Hematopoietic multipotent progenitor cell treated with erythropoietin and hydrocortisone succinate and interleukin-3 and kit ligand, for 15 days (in vitro differentiated cells): ENCODE measurements at regions not wholly inside any gene's neighbourhood (a gene's known extent, or its start where the extent isn't known, plus 50 kb on each side); places are given as distances from the start of the nearest gene placed in this dataset.

Source experiments
- DNase-seq: peaks from one replicate; pipeline ENCODE4 v3.0.0-alpha.2; 2015; ENCODE audit warnings: low spot score

- DNase-seq: no peak
Measured at GRCh38 chr12:65598688-65599087, 225.6 kb upstream of the HMGA2 start.

GRCh38 chr12:65602253-65602609, 222.1 kb upstream of the HMGA2 start:
- DNase-seq: no peak

DNA sequence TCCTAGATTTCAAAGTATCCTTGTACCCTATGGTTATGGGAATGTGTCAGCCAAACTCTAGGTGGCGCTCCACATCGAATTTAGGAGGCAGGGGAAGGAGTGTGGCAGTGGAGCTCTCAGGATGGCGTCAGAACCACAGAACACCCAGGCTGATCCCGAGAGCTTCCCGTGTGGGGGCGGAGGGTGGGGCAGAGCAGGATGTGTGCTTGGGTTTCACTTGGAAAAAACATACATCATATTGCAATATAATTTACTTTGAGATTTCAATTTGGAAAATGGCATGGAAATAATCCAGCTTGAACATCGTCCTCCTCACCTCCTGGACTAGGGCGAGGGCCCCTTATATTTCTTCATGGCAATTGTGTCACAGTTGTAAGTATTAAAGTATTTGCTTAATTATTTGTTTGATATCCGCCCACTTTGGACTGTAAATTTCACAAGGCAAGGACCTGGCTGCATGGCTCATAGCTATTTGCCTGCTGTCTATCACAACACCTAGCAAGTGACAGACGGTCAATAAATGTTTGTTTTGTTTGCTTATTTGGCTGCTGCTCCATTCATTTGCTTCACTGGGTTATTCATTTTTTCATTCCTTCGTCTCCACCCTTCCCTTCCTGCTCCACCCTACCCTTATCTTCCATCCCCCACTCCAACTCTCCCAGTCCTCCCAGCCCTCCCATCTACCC, 221.5 kb upstream of the HMGA2 start:
- peak; percentile 46 for DNase-seq

DNA sequence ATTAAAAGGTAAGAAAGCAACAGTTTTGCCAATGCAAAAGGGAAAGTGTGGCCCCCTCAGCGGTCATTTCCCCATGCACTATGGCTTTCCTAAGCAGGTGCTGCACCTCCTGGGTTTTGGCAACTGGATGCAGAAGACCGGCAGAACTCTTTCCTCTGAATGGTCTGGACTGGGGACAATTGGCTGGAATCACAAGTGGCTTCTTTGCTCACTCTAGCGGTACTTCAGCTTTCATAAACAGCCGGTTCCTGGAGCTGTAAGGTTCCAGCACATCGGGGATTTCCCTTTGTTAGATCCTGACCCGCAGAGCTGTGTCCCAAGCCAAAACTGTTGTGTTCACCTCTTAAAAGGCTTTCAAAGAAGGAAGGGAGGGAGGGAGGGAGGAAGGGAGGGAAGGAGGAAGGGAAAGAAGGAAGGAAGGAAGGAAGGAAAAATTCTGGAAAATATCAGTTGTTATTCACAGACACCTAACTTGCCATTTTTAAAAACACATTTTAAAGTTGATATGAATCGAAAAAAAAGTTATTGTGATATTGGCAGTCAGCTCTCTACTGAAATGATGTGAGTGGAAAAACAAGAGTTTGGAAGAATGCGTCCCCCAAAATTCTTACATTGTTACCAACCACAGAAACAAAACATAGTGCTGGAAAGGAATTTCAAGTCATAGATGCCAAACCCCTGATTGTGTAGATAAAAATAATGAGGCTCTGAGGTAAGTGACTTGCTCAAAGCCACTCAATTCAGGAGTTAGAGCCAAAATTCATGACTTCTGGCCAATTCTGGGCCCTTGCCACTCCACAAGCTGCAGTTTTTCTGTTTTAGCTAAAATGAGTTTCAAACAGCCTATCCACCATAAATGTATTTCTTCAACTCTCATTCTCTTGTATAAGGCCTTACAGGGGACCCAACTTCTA, 220.6 kb upstream of the HMGA2 start:
- no peak for DNase-seq

GRCh38 chr12:65605019-65605418, 219.3 kb upstream of the HMGA2 start:
- DNase-seq: no peak

DNA sequence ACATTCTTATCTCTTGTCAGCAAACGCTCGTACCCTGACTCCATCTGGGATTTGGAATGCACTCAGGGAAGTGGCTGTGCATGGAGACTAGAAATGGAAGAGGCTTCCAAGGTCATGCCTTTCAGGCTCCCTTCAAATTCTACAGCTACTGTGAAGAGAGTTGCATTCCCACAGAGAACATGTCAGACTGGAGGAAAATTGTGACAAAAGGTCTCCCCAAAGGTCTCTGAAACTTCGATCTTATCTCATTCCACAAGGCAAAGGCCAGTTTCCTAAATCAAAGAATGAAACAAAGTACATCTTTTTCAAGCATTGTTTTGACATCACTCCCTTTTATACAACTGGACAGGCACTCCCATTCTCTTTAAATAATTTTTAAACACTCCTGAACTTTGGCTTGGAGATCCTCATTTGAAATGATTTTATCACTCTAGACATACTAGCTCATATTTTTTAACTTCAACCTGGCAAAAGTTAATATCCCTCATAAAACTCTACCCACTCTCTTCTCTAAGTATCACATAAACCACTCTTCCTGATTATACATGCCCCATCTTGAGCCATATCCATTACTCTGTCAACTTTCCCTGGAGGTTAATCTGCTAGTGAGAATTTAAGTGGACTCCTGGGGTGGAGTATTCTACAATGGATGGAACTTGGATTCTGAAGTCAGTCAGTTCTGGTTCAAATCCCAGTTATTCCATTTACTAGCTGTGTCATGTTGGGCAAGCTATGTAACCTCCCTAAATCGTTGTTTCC, 218.1 kb upstream of the HMGA2 start:
- DNase-seq: no peak

- no peak for DNase-seq
Measured at GRCh38 chr12:65607401-65607841, 216.9 kb upstream of the HMGA2 start.

- no peak for DNase-seq
Measured at GRCh38 chr12:65608319-65608916, 215.9 kb upstream of the HMGA2 start.

DNA sequence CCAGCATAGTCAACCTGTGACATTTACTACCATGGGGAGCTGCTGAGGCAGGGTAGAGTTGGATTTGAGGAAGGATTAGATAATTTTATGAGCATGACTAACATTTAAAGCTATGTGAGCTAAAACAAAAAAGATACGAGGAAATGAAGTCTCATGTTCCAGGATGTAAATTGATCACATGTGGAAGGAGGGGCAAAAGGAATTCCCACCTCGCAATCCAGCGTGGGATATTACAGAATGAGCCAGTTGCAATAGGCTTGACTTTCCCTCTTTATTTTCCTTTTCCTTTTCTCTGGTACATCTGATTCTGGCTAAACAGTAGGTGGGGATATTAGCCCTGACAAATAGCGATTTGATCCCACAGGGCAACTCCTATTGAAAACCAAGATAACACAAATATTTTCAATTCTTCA, 214.9 kb upstream of the HMGA2 start:
- no peak for DNase-seq

DNA sequence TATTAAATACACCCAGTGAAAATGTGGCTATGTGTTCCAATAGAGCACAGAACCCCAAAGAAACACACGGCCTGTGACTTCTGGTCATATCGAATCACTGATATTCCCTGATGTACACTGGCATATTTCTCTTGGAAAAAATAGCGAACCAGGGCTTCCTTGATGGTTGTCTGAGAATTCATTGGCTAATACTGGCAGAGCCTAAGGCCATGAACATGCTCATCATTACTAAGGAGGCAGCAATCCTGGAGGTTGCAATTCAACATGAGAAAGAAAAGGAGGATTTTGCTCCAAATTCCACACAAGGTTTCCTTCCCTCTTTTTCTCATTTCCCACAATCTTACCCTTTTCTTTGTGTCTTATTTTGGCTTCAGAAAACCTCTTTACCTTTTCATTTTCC, 212.9 kb upstream of the HMGA2 start:
- no peak for DNase-seq

GRCh38 chr12:65612440-65612839, 211.8 kb upstream of the HMGA2 start:
- DNase-seq: no peak

DNA sequence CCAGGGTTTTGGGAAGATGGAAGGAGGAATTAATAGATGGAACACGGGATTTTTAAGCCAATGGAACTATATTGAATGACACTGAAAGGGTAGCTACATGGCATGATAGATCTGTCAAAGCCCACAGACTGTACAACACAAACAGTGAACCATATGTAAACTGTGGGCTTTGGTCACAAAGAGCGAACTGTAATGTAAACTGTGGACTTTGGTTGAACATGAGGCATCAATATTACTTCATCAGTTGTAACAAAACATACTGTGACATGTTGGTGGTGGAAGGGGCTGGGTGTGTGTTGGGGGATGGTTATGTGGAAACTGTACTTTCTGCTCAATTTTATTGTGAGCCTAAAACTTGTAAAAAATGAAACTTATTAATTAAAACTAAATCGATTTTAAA, 210.6 kb upstream of the HMGA2 start:
- no peak for DNase-seq

DNA sequence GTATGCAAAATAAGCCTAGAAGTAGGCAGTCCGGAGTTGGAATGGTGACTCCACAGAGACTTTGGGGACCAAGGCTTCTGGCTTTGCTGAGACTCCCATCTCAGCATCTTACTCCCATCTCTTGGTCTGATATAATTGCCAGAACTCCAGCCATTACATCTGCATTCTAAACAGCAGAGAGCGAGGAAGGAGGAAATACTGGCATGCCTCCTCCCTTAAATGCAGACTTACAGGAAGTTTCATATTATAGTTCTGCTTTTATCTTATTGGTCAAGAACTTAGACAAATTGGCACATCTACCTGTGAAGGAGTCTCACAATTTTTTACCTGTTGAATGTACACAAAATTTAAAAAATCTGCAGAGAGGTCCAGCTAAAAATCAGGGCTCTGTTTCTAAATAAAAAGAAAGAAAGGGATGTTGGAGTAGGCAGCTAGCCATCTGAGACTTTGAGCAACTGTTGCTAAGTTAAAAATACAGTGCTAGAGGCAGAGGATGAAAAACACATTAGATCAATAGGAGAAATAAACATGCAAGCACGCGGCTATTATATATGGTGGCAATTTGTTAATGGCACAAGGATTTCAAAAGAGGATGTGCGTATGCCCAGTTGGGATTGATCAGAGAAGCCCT, 209.9 kb upstream of the HMGA2 start:
- DNase-seq: no peak

DNA sequence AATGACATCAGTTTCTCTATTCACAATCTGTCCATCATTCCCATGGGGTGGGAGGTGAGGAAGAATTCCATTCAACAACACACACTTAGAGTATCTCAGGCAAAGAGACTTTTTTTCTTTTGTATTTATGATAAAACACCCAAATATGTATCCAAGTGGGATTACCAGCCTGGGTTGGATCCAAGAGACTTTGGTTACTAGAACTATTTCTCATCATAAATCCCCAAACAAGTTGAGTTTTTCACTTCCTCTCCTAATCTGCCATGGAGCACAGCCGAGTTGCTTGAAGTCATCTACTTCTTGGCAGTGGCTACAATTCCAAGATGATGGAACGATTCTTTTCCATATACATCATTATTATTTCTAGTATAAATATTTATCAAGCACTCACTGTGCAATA, 209.2 kb upstream of the HMGA2 start:
- no peak for DNase-seq

GRCh38 chr12:65616022-65616421, 208.3 kb upstream of the HMGA2 start:
- DNase-seq: no peak

GRCh38 chr12:65618588-65618987, 205.7 kb upstream of the HMGA2 start:
- no peak for DNase-seq

- DNase-seq: no peak
Measured at GRCh38 chr12:65619018-65619417, 205.3 kb upstream of the HMGA2 start.

DNA sequence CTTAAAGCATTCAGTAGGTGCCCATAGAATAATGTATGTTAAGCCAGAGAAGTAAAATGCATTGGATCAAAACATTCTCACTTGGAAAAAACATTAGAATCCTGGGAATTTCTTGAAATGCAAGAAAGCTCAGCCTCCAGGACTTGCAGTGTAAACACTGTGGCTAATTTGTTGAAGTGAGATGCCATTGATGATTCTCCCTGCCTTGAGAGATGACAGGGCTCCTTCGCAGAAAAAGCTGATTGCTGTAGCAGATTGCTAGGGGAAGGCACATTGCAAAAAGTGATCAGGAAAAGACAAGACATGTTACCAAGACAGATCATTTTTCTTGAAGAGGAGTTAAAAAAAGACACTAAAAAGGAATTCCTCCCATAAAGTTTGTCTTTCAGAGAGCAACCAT, 204.2 kb upstream of the HMGA2 start:
- no peak for DNase-seq

GRCh38 chr12:65622056-65622455, 202.2 kb upstream of the HMGA2 start:
- DNase-seq: no peak

DNA sequence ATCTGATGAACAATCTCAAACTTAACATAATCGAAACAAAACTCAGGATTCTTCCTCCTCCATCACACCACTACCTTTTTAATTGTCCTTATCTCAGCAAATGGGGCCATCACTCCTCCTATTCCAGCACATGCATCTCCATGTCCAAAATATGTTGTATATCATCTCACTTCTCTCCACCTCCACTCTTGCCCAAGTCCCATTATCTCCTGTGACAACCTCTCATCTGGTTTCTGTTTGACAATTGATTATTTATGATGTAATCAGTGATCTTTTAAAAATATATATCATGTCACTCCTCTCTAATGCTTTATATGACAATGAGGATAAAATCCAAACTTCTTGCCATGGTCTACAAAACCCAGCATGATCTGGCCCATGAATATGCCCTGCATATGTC, 200.8 kb upstream of the HMGA2 start:
- no peak for DNase-seq

- DNase-seq: peak; percentile 4
Measured at GRCh38 chr12:65624554-65625086, 199.7 kb upstream of the HMGA2 start.

DNA sequence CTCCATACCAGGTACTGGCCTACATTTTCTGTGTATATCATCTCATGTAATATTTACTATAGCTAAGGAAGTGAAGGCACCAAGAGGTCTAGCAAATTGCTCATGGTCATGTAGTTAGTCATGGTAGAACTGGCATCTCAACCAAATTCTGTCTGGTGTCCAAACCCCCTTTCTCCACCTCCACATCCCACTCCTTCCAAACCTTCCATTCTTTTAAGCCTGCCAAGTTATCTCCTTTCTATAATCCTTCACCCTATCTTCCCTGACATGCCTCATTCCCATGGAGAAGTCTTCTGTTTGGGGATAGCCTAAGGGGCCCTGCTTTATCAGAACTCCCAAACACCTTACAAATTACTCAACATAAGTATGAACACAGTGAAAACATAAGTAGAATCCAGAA, 196.2 kb upstream of the HMGA2 start:
- no peak for DNase-seq
